GM19438 (cell line): ENCODE measurements at regions not wholly inside any gene's neighbourhood (a gene's known extent, or its start where the extent isn't known, plus 50 kb on each side); places are given as distances from the start of the nearest gene placed in this dataset.
"Not testable (repeated sequence)": the region's sequence is repeated elsewhere in the genome, so short reads cannot be mapped to it uniquely, and the experiment has no call there.

ENCODE experiments used
- ATAC-seq: cut with Tn5 transposase; IDR thresholded peaks from one replicate; pipeline ENCODE4 v1.9.1; 2021; ENCODE audit warnings: low read depth; ENCODE audit not compliant: unreplicated experiment

GRCh38 chr3:150248888-150249681, 159.0 kb upstream of the TSC22D2 start:
- ATAC-seq, result no peak

- ATAC-seq, result no peak
Observed at GRCh38 chr3:150248116-150248887, 159.8 kb upstream of the TSC22D2 start.

DNA sequence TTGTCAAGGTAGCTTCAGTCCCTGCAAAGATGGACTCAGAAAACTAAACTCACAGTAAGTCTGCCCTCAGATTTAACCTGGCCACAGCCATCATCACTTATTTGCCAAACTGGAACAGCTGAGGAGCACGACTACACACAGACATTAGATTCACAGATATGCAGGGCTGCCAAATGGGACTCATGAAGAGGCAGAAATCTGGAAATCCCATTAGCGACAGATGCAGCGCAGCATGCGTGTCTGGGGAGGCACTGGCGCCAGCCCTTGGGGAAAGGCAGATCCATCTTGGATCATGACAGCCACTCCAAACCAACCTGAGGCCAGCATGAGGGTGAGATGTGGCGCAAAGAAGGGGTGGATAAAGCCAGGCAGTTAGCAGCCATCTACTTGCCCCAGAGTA, 160.7 kb upstream of the TSC22D2 start:
- no peak for ATAC-seq

GRCh38 chr3:150243466-150243865, 164.6 kb upstream of the TSC22D2 start:
- ATAC-seq, result no peak

GRCh38 chr3:150242220-150242936, 165.7 kb upstream of the TSC22D2 start:
- no peak for ATAC-seq

DNA sequence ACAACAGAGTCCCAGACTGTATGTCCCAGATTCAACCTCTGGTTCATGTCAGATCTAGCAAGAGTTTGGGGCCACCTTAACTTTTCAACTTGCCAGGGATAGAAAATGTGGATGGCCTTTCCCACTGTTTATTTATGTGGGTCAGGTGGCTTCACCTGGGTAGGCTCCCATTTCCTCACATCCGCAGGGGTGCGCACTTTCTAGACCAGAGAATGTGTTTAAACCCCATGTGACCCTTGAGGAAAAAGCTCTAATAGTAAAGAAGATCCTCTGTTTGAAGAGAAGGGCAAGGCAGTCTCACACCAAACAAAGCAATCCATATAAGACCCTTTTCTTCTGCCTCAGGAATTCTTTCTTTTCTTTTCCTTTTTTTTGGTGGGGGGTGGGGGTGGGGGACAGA, 167.2 kb upstream of the TSC22D2 start:
- ATAC-seq, result no peak

DNA sequence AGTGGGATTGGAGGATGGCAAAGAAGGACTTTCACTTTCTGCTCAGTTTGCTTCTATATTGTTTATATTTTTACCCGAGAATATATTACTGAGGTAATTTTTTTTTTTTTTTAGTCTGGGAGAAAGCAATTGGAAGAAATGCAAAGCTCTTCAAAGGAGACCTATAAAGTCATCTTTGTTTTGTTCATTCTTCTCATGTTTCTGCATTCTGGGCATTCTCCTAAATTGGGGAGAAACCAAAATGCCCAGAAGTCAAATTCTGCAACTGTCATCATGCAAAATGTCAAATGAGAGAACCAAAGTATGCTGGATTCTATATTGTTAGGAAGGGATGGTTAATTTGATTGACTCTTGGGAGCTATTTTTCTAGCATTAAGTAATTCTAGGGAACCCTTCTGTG, 168.3 kb upstream of the TSC22D2 start:
- ATAC-seq, result no peak

DNA sequence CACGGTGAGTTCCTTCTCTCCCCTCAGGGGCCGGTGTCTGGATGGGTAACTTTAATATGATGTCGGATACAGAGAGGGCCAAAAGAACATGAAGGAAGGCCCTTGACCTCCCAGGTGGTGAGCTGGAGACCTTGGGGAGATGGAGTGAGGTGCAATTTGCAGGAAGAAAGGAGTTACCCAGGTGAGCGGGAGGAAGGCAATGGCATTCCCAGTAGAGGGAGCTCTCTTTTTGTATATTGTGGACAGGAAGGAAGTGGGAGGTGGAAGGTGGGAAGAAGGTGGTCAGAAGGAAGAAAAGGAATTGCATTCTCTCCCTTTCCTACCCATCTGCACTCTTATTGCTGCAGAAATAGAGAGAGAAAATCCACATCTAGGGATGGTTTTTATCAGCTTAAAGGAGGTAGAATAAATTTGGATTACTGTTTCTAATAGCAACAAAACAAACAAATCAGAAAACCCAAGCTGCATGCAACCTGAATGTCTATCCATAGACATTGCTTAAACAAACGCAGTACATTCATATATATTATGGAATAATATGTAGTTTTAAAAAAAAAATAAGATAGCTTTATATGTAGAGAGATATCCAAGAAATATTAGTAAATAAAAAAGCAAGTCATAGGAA, 169.0 kb upstream of the TSC22D2 start:
- no peak for ATAC-seq

GRCh38 chr3:150238048-150238802, 169.9 kb upstream of the TSC22D2 start:
- ATAC-seq, result no peak

GRCh38 chr3:150237490-150237889, 170.6 kb upstream of the TSC22D2 start:
- no peak for ATAC-seq

DNA sequence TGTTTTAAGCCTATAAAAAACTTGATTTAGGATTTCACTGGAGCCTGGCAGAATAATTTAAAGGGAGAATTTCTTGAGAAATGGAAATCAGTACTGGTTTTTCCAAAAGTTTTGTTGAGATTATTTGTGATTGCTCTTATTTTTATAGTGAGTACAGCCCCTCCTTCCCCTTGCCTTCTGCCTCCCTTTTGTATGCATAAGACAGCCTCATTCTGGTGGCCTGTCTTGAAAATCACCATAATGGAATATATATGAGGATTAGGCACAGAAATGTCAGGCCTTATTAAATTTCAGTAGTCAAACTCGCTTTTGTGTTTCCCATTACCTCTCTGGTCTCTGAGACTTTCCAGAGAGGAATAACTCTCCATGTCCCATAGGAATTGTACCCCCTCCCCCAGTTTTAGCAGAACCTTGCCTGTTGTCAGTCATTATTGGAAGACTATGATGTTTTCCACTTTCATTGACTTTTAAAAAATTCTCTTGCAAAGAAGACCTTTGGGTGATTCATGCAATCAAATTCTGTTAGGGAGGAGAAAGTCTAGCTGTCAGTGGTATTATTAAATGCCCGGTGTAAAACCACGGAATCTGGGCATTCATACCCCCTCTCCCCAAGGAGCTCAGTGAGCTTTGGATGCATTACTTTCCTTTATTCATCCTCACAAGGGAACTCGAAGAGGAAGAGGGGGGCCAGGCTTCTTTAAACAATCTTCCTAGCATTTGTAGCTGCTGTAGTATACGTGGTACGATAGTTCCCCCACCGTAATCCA, 171.6 kb upstream of the TSC22D2 start:
- ATAC-seq, result no peak

DNA sequence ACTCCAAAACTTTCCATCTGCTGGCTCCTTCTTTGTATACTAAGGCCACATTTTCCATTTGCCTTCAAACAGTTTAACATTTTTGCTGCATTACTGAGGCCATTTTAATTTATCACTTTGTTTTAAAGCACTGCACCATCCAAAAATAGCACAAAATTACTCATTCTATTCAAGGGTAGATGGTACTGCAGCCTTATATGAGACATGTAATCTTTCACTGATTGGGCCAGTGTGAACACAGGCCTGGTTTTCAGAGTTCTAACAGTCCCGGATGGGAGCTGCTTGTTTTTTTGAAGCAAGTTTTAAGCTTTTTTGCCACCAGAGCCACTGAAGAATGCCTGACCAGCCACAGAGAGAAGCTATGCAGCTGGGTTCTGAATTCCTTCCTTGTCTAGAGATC, 172.3 kb upstream of the TSC22D2 start:
- no peak for ATAC-seq

DNA sequence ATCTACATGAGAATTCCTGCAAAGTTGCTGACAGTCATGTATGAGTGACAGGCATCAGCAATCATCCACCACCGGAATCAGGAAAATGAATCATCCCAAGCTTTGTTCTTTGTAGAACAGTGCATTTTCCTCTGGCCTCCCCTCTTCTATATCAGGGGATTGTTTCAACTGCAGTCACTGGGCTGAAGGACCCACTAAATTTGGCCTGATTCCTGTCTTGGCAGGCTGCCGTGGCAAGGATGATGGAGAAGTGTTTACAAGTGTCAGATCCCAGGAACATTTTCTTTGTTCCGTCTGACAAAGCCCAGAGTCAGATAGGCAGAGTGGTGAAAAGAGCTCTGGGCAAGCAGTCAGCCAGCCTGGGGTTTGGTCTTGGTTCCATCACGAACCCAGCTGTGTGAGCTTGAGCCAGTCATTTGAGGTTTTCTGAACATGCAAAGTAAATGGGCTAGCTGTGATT, 175.1 kb upstream of the TSC22D2 start:
- ATAC-seq, result no peak

DNA sequence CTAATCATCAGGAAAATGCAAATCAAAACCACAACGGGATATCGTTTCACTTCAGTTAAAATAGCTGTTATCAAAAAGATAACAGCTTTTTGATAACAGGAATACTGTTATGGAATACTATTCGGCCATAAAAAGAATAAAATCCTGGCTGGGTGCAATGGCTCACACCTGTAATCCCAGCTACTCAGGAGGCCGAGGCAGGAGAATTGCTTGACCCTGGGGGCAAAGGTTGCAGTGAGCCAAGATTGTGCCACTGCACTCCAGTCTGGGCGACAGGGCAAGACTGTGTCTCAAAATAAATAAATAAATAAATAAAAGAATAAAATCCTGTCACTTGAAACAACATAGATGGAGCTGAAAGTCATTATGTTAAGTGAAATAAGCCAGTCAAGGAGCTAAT, 178.1 kb upstream of the TSC22D2 start:
- ATAC-seq, result no peak

DNA sequence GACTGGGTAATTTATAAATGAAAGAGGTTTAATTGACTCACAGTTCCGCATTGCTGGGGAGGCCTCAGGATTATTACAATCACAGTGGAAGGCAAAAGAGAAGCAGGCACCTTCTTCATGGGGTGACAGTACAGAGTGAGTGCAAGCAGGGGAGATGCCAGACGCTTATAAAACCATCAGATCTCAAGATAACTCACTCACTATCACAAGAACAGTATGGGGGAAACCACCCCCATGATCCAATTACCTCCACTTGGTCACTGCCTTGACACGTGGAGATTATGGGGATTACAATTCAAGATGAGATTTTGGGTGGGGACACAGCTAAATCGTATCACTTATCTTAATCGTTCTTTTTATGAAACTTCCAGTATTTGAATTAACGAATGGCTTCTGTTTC, 179.5 kb upstream of the TSC22D2 start:
- ATAC-seq, result not testable (repeated sequence)

- ATAC-seq, result no peak
Observed at GRCh38 chr3:150227839-150228238, 180.3 kb upstream of the TSC22D2 start.

DNA sequence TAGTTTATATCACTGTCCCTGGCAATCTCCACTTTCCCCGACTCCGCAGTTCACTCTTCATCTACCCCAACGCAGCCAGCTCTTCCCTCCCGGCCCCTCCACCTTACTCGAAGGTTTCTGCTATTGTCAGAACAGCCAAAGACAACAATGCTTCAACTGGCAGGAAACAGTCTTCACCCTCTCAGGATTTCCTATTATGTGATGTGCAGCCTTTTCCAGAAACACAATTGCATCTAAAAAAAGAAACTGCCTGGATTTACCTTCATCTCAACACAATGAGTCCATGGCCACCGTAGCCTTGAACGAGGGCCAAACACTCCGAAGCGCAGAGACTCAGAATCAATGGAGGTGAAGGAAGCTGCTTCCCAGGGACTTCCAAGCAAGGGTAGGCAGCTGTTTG, 182.1 kb upstream of the TSC22D2 start:
- no peak for ATAC-seq

DNA sequence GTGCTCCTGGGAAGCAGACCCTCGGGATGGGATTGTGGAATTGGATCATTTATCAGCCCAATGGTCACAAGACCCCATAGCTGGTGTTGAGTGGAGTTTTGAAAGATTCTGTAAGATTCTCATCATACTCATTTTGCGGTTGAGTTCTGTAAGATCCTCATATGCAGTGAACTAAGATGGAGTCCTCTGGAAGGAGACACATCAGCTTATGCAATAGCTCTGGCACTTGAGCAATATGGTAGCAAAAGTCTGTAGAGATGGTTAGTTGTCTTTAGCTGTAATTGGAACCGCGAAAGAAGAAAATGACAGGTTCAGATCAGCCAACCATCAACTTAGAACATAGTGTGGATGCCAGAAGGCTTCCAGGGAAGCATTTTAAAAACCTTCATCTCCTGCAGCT, 184.5 kb upstream of the TSC22D2 start:
- ATAC-seq, result no peak

- no peak for ATAC-seq
Observed at GRCh38 chr3:150222691-150223489, 185.2 kb upstream of the TSC22D2 start.
